Lower lobe of right lung (tissue), 2 donors: ENCODE measurements at regions not wholly inside any gene's neighbourhood (a gene's known extent, or its start where the extent isn't known, plus 50 kb on each side); places are given as distances from the start of the nearest gene placed in this dataset.

Experiments
- ATAC-seq, 2 donors: fragments of 200-7000 bp; cut with Tn5 transposase; one replicate each; pipeline ENCODE4 v1.9.1; 2020 to 2022; ENCODE audit warnings: mild to moderate bottlenecking in 2 of 2, moderate library complexity in 2 of 2
- DNase-seq: peaks from one replicate; pipeline ENCODE4 v3.0.0-alpha.2; 2020
- H3K27ac ChIP-seq: fragments of 200-600 bp; one replicate; pipeline ENCODE4 v1.8.0; 2022
- H3K27me3 ChIP-seq: fragments of 200-600 bp; one replicate; pipeline ENCODE4 v1.8.0; 2022; ENCODE audit warnings: low read depth
- H3K36me3 ChIP-seq: fragments of 200-600 bp; one replicate; pipeline ENCODE4 v1.8.0; 2022; ENCODE audit warnings: mild to moderate bottlenecking
- H3K4me1 ChIP-seq: fragments of 200-600 bp; one replicate; pipeline ENCODE4 v1.8.0; 2022
- H3K4me3 ChIP-seq: fragments of 200-600 bp; one replicate; pipeline ENCODE4 v1.8.0; 2022; ENCODE audit warnings: mild to moderate bottlenecking
- H3K9me3 ChIP-seq: fragments of 200-600 bp; one replicate; pipeline ENCODE4 v1.8.0; 2022
- CTCF ChIP-seq: fragments of 200-600 bp; IDR thresholded peaks from one replicate; pipeline ENCODE4 v1.8.0; 2022; ENCODE audit warnings: antibody characterized with exemption, mild to moderate bottlenecking
- intact Hi-C: fragments of 100-400 bp; cut with DNase I; formaldehyde crosslinking; loops from one replicate; pipeline ENCODE4 v1.11.0; 2022
- donor health status: DM: no; HTN: yes; CAD: no; lungs with severe emphysema.

GRCh38 chr12:105547786-105548185 is 217.3 kb downstream of the C12orf75 start:
- Histone ChIP-seq H3K4me3 (no peak overlapping the region), H3K27ac (no peak overlapping the region), H3K27me3 (no peaks in the 10 kb centered on the region), H3K36me3 (no peaks in the 10 kb centered on the region), H3K9me3 (no peaks in the 10 kb centered on the region), H3K4me1 (no peaks in the 10 kb centered on the region)
- no peak for TF ChIP-seq CTCF
- DNase-seq (no peak), ATAC-seq (no peak)
- intact Hi-C loops, result no loop called here

- no peak for TF ChIP-seq CTCF
- intact Hi-C loops, result no loop called here
- no peak overlapping the region for H3K4me3 ChIP-seq
- DNase-seq, result no peak
- no peak overlapping the region for H3K27ac ChIP-seq
- H3K27me3 ChIP-seq, result no peaks in the 10 kb centered on the region
- H3K9me3 ChIP-seq, result no peaks in the 10 kb centered on the region
- H3K4me1 ChIP-seq, result no peaks in the 10 kb centered on the region
- no peaks in the 10 kb centered on the region for H3K36me3 ChIP-seq
- no peak for ATAC-seq
Observed at GRCh38 chr12:105548626-105549025, 218.1 kb downstream of the C12orf75 start.

DNA sequence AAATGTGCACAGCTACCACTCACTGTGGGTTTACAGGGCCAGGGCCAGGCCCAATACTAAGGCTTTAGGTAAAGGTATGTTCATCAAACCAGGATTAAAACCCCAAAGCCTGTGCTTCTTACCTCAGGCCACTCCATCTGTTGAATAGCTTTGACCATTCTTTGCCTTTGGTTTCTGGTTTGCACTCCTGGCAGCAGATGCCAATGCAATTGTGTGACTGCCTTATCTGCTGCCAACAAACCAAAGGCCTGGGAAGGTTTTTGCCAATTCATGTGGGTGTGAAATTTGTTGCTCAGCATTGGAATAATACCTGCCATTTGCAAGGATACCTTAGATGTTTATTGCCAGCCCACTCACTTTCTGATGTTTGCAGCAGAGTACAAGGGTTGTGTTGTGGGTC is 221.6 kb downstream of the C12orf75 start:
- ATAC-seq (no peak), DNase-seq (no peak)
- Histone ChIP-seq H3K4me1 (peaks cover 12% of the 10 kb centered on the region), H3K27ac (no peak overlapping the region), H3K4me3 (no peak overlapping the region), H3K27me3 (no peaks in the 10 kb centered on the region), H3K36me3 (no peaks in the 10 kb centered on the region), H3K9me3 (no peaks in the 10 kb centered on the region)
- intact Hi-C loops, result no loop called here
- no peak for TF ChIP-seq CTCF

DNA sequence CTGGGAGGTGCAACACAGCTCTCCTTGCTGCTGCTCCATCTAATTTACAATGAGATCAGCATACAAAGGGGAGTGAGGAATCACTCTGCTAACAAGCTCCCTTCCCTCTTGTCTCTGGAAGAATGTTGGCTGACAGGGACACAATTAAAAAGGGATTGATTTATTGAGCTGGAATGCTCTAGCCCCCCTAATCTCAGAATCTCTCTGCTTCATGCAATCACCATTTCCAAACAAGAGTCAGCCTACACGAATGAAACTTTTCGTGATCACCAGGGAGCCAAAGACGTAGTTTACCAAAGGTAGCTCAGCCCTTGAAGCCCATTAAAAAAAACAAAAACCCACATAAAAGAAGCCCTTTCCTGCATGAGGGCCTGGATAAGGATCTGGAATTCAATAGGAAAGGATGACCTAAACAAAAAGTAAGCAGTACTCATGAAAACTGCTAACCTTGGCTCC is 223.8 kb downstream of the C12orf75 start:
- Histone ChIP-seq H3K27ac (no peak overlapping the region), H3K4me1 (peaks cover 12% of the 10 kb centered on the region), H3K27me3 (no peaks in the 10 kb centered on the region), H3K36me3 (no peaks in the 10 kb centered on the region), H3K4me3 (no peak overlapping the region), H3K9me3 (no peaks in the 10 kb centered on the region)
- no peak for TF ChIP-seq CTCF
- ATAC-seq (no peak), DNase-seq (no peak)
- intact Hi-C loops, result no loop called here

- intact Hi-C loops, result no loop called here
- no peak overlapping the region for H3K27ac ChIP-seq
- H3K27me3 ChIP-seq, result no peaks in the 10 kb centered on the region
- H3K9me3 ChIP-seq, result no peaks in the 10 kb centered on the region
- no peak overlapping the region for H3K4me3 ChIP-seq
- H3K4me1 ChIP-seq, result peaks cover 12% of the 10 kb centered on the region
- no peak for ATAC-seq
- no peak for TF ChIP-seq CTCF
- no peaks in the 10 kb centered on the region for H3K36me3 ChIP-seq
- no peak for DNase-seq
Observed at GRCh38 chr12:105554856-105555255, 224.4 kb downstream of the C12orf75 start.
